ENCODE measurements at regions not wholly inside any gene's neighbourhood (a gene's known extent, or its start where the extent isn't known, plus 50 kb on each side); places are given as distances from the start of the nearest gene placed in this dataset.

DNA sequence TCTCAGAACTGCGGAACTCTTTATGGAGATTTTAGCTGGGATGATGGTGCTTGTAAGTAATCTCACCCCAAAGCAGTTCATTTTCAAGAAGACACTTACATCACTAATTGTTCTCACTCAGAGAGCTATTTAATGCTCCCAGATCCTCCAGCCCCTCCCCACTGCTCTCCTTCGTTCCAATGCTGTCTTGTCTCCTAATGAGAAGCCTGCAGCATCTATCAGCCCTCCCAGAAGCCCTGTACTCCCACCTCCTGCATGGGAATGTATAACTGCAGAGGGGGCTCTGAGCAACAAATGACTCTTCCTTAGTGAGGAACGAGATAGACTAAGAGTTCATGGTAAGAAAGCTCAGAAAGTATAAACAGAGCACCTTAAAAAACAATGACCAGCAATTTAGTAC is 377.4 kb upstream of the RUNX1 start:
- TF ChIP-seq, protein P1, sequence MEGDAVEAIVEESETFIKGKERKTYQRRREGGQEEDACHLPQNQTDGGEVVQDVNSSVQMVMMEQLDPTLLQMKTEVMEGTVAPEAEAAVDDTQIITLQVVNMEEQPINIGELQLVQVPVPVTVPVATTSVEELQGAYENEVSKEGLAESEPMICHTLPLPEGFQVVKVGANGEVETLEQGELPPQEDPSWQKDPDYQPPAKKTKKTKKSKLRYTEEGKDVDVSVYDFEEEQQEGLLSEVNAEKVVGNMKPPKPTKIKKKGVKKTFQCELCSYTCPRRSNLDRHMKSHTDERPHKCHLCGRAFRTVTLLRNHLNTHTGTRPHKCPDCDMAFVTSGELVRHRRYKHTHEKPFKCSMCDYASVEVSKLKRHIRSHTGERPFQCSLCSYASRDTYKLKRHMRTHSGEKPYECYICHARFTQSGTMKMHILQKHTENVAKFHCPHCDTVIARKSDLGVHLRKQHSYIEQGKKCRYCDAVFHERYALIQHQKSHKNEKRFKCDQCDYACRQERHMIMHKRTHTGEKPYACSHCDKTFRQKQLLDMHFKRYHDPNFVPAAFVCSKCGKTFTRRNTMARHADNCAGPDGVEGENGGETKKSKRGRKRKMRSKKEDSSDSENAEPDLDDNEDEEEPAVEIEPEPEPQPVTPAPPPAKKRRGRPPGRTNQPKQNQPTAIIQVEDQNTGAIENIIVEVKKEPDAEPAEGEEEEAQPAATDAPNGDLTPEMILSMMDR (conservative IDR thresholded peaks at IDR 0.05; ENCODE audit: low read length) = no peak
- no peak for TF ChIP-seq EZH2phosphoT487 (IDR thresholded peaks at IDR 0.05; ENCODE audit: borderline replicate concordance, low read depth, low read length)

All from OCI-LY7 (cell line).